ENCODE measurements at regions not wholly inside any gene's neighbourhood (a gene's known extent, or its start where the extent isn't known, plus 50 kb on each side); places are given as distances from the start of the nearest gene placed in this dataset.

DNA sequence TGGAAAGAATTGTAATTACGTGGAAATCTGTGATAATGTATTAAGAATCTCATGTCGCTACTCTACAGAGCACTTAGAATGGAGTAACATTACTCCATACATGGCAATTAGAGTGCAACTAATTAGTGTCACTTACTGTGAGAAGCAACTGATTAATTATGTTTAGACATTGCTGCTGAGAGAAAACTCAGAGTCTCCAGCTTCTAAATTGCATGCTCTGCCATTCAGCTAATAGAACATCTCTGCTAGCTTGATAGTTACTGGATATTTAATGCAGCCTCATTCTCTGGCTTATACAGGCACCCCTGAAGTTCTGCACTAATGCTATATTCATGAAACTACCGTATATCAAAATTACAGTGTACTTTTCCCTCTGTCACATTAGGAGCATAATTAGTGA is 338.4 kb downstream of the ADAMTS20 start:
- no peak for DNase-seq
- peaks cover 0 to 3% of the 10 kb centered on the region in 2 donors for H3K4me1 ChIP-seq (ENCODE audit: control insufficient read depth in 1 of 2, insufficient read depth in 2 of 2, low read length in 2 of 2)
- no peak overlapping the region for H3K4me3 Mint-ChIP-seq
- WGBS (ENCODE audit: insufficient coverage) = no CpG with 5 or more reads among the region's 3 CpGs
- H3K9me3 ChIP-seq (replicated peaks in 1 of 2; ENCODE audit: control insufficient read depth in 1 of 2, insufficient read depth in 1 of 2, low read length in 2 of 2) = no peaks in the 10 kb centered on the region
- H3K9ac ChIP-seq (ENCODE audit: insufficient read depth, low read length, poor library complexity, severe bottlenecking) = no peak overlapping the region
- no peak overlapping the region for H3K27ac Mint-ChIP-seq
- no peaks in the 10 kb centered on the region for H3K79me2 ChIP-seq (ENCODE audit: insufficient read depth, low read length)
- TF ChIP-seq, protein P1, sequence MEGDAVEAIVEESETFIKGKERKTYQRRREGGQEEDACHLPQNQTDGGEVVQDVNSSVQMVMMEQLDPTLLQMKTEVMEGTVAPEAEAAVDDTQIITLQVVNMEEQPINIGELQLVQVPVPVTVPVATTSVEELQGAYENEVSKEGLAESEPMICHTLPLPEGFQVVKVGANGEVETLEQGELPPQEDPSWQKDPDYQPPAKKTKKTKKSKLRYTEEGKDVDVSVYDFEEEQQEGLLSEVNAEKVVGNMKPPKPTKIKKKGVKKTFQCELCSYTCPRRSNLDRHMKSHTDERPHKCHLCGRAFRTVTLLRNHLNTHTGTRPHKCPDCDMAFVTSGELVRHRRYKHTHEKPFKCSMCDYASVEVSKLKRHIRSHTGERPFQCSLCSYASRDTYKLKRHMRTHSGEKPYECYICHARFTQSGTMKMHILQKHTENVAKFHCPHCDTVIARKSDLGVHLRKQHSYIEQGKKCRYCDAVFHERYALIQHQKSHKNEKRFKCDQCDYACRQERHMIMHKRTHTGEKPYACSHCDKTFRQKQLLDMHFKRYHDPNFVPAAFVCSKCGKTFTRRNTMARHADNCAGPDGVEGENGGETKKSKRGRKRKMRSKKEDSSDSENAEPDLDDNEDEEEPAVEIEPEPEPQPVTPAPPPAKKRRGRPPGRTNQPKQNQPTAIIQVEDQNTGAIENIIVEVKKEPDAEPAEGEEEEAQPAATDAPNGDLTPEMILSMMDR (IDR thresholded peaks at IDR 0.05) = no peak
- H4K20me1 ChIP-seq (ENCODE audit: insufficient read depth, low read length) = no peaks in the 10 kb centered on the region
- no peak overlapping the region for H3K4me3 ChIP-seq (replicated peaks in 1 of 3; ENCODE audit: low read depth in 2 of 3, low read length in 3 of 3)
- H3K27ac ChIP-seq (ENCODE audit: low read depth in 1 of 2, low read length in 2 of 2) = no peak overlapping the region
- intact Hi-C loops (cut with micrococcal nuclease) = no loop called here
- H2AFZ ChIP-seq (ENCODE audit: insufficient read depth, low read depth, low read length, poor library complexity, severe bottlenecking) = no peak overlapping the region
- peaks cover 5% of the 10 kb centered on the region for H3K4me1 Mint-ChIP-seq
- H3K27me3 Mint-ChIP-seq (ENCODE audit: low read depth in 3 of 3) = no peaks in the 10 kb centered on the region
- no peak overlapping the region for H3K4me2 ChIP-seq (replicated peaks; ENCODE audit: extremely low read depth, low read length, poor library complexity, severe bottlenecking)
- no peaks in the 10 kb centered on the region for H3K27me3 ChIP-seq (ENCODE audit: control insufficient read depth in 2 of 2, insufficient read depth in 2 of 2, low read length in 2 of 2)
- H3K36me3 Mint-ChIP-seq = no peaks in the 10 kb centered on the region
- peaks cover 0 to 3% (median 0%) of the 10 kb centered on the region in 7 donors for H3K9me3 Mint-ChIP-seq
- H3K36me3 ChIP-seq (replicated peaks in 1 of 2; ENCODE audit: control insufficient read depth in 1 of 2, insufficient read depth in 2 of 2, low read length in 2 of 2) = no peaks in the 10 kb centered on the region

DNA sequence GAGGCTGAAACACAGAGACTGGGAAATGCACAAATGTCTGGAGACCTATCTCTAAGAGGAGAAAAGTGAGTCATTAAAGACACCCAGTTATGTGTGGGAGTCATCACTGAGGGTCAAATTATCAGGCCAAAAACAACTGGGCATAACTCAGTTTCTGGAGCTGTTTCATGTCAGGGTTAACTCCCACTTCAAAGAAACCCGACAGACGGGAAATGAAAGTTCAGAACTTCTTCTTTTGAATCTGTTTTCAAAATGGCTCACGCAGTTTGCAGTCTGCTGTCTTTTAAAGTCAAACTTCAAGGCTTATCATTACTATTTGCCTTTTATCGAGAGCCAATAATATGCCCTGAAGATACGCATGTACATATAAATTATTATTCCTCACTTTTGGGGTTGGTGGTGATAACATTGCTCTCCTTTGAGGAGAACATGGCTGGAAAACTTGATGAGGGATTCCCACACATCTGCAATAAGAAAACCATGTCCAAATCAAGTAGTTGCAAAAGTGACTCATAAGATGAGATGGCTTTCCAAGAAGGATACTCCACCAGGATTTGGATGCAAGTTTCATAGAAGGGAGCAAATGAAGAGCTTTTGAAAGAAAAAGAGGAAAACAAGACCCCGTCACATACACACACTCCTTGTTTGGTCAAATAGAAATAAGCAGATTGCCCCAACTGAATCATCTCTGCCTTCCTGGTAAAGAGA is 341.4 kb downstream of the ADAMTS20 start:
- intact Hi-C loops (cut with micrococcal nuclease) = no loop called here
- Histone ChIP-seq H3K9ac (ENCODE audit: insufficient read depth, low read length, poor library complexity, severe bottlenecking) (no peak overlapping the region), H3K4me3 (replicated peaks in 1 of 3; ENCODE audit: low read depth in 2 of 3, low read length in 3 of 3) (no peak overlapping the region), H3K36me3 (replicated peaks in 1 of 2; ENCODE audit: control insufficient read depth in 1 of 2, insufficient read depth in 2 of 2, low read length in 2 of 2) (no peaks in the 10 kb centered on the region), H3K27me3 (ENCODE audit: control insufficient read depth in 2 of 2, insufficient read depth in 2 of 2, low read length in 2 of 2) (no peaks in the 10 kb centered on the region), H4K20me1 (ENCODE audit: insufficient read depth, low read length) (no peaks in the 10 kb centered on the region), H3K4me2 (replicated peaks; ENCODE audit: extremely low read depth, low read length, poor library complexity, severe bottlenecking) (no peak overlapping the region), H2AFZ (ENCODE audit: insufficient read depth, low read depth, low read length, poor library complexity, severe bottlenecking) (peak overlapping the region; percentile 47), H3K4me1 (ENCODE audit: control insufficient read depth in 1 of 2, insufficient read depth in 2 of 2, low read length in 2 of 2) (peaks cover 0 to 3% of the 10 kb centered on the region in 2 donors), H3K9me3 (replicated peaks in 1 of 2; ENCODE audit: control insufficient read depth in 1 of 2, insufficient read depth in 1 of 2, low read length in 2 of 2) (no peaks in the 10 kb centered on the region), H3K27ac (ENCODE audit: low read depth in 1 of 2, low read length in 2 of 2) (no peak overlapping the region), H3K79me2 (ENCODE audit: insufficient read depth, low read length) (no peaks in the 10 kb centered on the region)
- TF ChIP-seq, protein P1 (IDR thresholded peaks at IDR 0.05) = no peak
- H3K27ac Mint-ChIP-seq = no peak overlapping the region
- no peaks in the 10 kb centered on the region for H3K36me3 Mint-ChIP-seq
- 0% methylated on average over 3 of the region's 6 CpGs for WGBS (ENCODE audit: insufficient coverage)
- DNase-seq = peak in 2 of 3 donors; percentile 0 to 12
- no peaks in the 10 kb centered on the region for H3K27me3 Mint-ChIP-seq (ENCODE audit: low read depth in 3 of 3)
- H3K4me3 Mint-ChIP-seq = no peak overlapping the region
- H3K4me1 Mint-ChIP-seq = peaks cover 5% of the 10 kb centered on the region
- H3K9me3 Mint-ChIP-seq = peaks cover 0 to 3% (median 0%) of the 10 kb centered on the region in 7 donors
